ENCODE measurements at regions not wholly inside any gene's neighbourhood (a gene's known extent, or its start where the extent isn't known, plus 50 kb on each side); places are given as distances from the start of the nearest gene placed in this dataset.

DNA sequence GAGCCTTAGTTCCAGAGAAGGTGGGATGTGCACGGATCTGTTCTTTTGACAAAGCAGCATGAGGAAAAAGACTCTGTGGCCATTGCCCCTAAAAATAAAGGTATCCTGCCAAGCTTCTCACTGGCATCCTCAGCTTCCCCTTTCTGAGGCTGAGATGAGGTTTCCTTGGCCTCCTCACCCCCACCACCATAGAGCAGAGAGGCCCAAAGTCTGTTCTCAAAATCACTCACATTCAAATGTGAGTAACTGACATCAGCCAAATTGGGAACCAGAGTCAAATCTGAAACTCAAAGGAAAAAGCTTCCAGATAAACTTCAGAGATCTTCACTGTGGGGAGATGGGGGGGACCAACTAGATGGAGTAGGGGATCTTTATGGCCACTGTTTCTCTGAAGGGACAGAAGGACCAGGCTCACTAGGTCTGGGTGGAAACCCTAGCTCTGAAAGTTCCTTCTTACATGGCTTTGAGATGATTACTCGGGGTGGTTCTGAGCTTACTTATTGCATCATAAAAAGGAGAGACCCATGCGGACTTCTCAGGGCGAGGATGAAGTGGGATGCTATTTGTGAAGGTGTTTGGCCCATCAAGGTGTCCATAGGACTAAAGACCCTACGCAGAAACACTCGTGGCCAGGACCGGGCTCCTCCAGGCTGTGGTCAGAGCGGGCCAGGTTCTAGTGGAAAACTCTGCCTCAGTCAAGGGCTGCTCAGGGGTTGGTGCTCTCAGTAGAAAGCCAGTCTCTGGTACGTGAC, 61.5 kb upstream of the MEF2A start:
- ATAC-seq (ENCODE audit: low FRiP score in 2 of 2) (no peak), DNase-seq (no peak)
- peaks cover 31 to 39% (median 33%) of the 10 kb centered on the region in 4 donors for H3K4me1 ChIP-seq

GRCh38 chr15:99504823-99505551, 60.8 kb upstream of the MEF2A start:
- WGBS, 2 donors, result 63 to 75% methylated on average over 7 to 8 of the region's 8 CpGs
- Histone ChIP-seq H3K4me1 (peaks cover 33 to 46% (median 39%) of the 10 kb centered on the region in 4 donors), H3K27ac (peak overlapping the region in 2 of 4 donors; percentile 23 to 63), H3K9me3 (no peaks in the 10 kb centered on the region), H3K4me3 (no peak overlapping the region), H3K36me3 (no peaks in the 10 kb centered on the region), H3K27me3 (no peaks in the 10 kb centered on the region)
- DNase-seq (no peak), ATAC-seq (ENCODE audit: low FRiP score in 2 of 2) (no peak)
- TF ChIP-seq CTCF (IDR thresholded peaks at IDR 0.05) (no peak), POLR2AphosphoS5 (IDR thresholded peaks at IDR 0.05) (no peak), POLR2A (IDR thresholded peaks at IDR 0.05) (no peak), EP300 (IDR thresholded peaks at IDR 0.05) (no peak)

More for the DNA sequence above, 61.5 kb upstream of the MEF2A start:
- TF ChIP-seq EP300 (IDR thresholded peaks at IDR 0.05), result no peak
- no peak for TF ChIP-seq POLR2AphosphoS5 (IDR thresholded peaks at IDR 0.05)
- WGBS, 2 donors, result 77% methylated on average over 9 of the region's 9 CpGs
- peak overlapping the region in 2 of 4 donors; percentile 23 to 63 for H3K27ac ChIP-seq
- no peaks in the 10 kb centered on the region for H3K9me3 ChIP-seq
- no peak overlapping the region for H3K4me3 ChIP-seq
- no peaks in the 10 kb centered on the region for H3K36me3 ChIP-seq
- no peaks in the 10 kb centered on the region for H3K27me3 ChIP-seq

GRCh38 chr15:99506399-99506798, 59.4 kb upstream of the MEF2A start:
- WGBS, 2 donors, result 94 to 98% methylated on average over 3 of the region's 3 CpGs
- TF ChIP-seq POLR2A (IDR thresholded peaks at IDR 0.05) (no peak), CTCF (IDR thresholded peaks at IDR 0.05) (no peak), POLR2AphosphoS5 (IDR thresholded peaks at IDR 0.05) (no peak), EP300 (IDR thresholded peaks at IDR 0.05) (no peak)
- Histone ChIP-seq H3K27ac (no peak overlapping the region), H3K9me3 (no peaks in the 10 kb centered on the region), H3K36me3 (no peaks in the 10 kb centered on the region), H3K4me1 (peaks cover 39 to 53% (median 44%) of the 10 kb centered on the region in 4 donors), H3K27me3 (no peaks in the 10 kb centered on the region), H3K4me3 (no peak overlapping the region)
- DNase-seq, result no peak
- no peak for ATAC-seq (ENCODE audit: low FRiP score in 2 of 2)

DNA sequence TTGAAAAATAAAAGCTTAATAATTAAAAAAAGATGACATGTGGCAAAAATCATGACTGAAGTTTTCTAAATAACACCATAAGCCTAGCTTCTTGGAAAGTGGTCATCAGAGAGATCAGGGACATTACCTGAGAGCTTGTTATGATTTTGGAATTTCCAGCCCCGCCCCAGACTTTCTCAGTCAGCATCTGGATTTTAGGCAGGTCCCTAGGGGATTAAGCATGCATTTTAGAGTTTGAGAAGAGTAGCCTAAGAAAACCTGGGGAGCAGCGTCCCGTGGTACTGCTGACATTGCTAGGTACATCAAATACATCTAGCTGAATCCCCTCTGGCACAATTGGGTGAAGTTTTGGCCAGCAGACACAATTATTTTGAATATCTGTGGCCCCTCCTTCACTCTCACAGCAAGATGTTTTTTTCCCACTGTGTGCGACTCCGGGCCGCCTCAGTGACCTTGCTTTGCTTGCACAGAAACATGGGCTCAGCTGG, 58.7 kb upstream of the MEF2A start:
- Histone ChIP-seq H3K4me3 (no peak overlapping the region), H3K36me3 (no peaks in the 10 kb centered on the region), H3K27me3 (no peaks in the 10 kb centered on the region), H3K27ac (peak overlapping the region; percentile 18 to 70 (median 66)), H3K4me1 (peaks cover 44 to 58% (median 50%) of the 10 kb centered on the region in 4 donors), H3K9me3 (no peaks in the 10 kb centered on the region)
- TF ChIP-seq CTCF (IDR thresholded peaks at IDR 0.05), result no peak
- no peak for TF ChIP-seq EP300 (IDR thresholded peaks at IDR 0.05)
- no peak for TF ChIP-seq POLR2AphosphoS5 (IDR thresholded peaks at IDR 0.05)
- no peak for TF ChIP-seq POLR2A (IDR thresholded peaks at IDR 0.05)
- ATAC-seq (ENCODE audit: low FRiP score in 2 of 2) (no peak), DNase-seq (no peak)
- WGBS, 2 donors, result 71 to 76% methylated on average over 4 to 6 of the region's 6 CpGs
